CD14-positive monocyte (primary cell): ENCODE measurements at regions not wholly inside any gene's neighbourhood (a gene's known extent, or its start where the extent isn't known, plus 50 kb on each side); places are given as distances from the start of the nearest gene placed in this dataset.

ENCODE experiments used
- DNase-seq, 3 donors: peaks; one replicate each; pipeline ENCODE4 v3.0.0-alpha.2; 2011 to 2022
- H2AFZ ChIP-seq: 2 replicates; pipeline ENCODE4 v1.6.0; 2012; ENCODE audit warnings: mild to moderate bottlenecking, low read depth, low read length, inconsistent platforms; ENCODE audit not compliant: insufficient read depth, poor library complexity, severe bottlenecking
- H3K27ac ChIP-seq, 2 donors: 1 replicate in 1 of 2; 2 replicates in 1 of 2; pipeline ENCODE4 v1.5.1; 2012 to 2013; ENCODE audit warnings: low read length in 2 of 2, control low read depth in 1 of 2, inconsistent platforms in 1 of 2, low read depth in 1 of 2, mild to moderate bottlenecking in 1 of 2
- H3K27me3 ChIP-seq, 2 donors: one replicate each; pipeline versions ENCODE4 v1.6.0 to v1.6.1; 2011 to 2013; ENCODE audit warnings: low read length in 2 of 2; ENCODE audit not compliant: control insufficient read depth in 2 of 2, insufficient read depth in 2 of 2
- H3K36me3 ChIP-seq, 2 donors: replicated peaks in 1 of 2; 1 replicate in 1 of 2; 2 replicates in 1 of 2; pipeline versions ENCODE4 v1.5.1 to v1.6.1; 2012 to 2013; ENCODE audit warnings: low read length in 2 of 2, control low read depth in 1 of 2, inconsistent platforms in 1 of 2, mild to moderate bottlenecking in 1 of 2; ENCODE audit not compliant: insufficient read depth in 2 of 2, control insufficient read depth in 1 of 2
- H3K4me1 ChIP-seq, 2 donors: 1 replicate in 1 of 2; 2 replicates in 1 of 2; pipeline versions ENCODE4 v1.5.1 to v1.6.1; 2012 to 2013; ENCODE audit warnings: low read length in 2 of 2, control low read depth in 1 of 2, inconsistent platforms in 1 of 2, mild to moderate bottlenecking in 1 of 2, moderate library complexity in 1 of 2; ENCODE audit not compliant: insufficient read depth in 2 of 2, control insufficient read depth in 1 of 2
- H3K4me2 ChIP-seq: replicated peaks from 2 replicates; pipeline ENCODE3; 2012; ENCODE audit warnings: low read length, moderate library complexity, mild to moderate bottlenecking; ENCODE audit not compliant: poor library complexity, severe bottlenecking; ENCODE audit errors: extremely low read depth
- H3K4me3 ChIP-seq, 3 experiments: fragments of 200-600 bp in 1 of 3; sonication (generic) in 1 of 3; replicated peaks in 1 of 3; 1 replicate in 2 of 3; 2 replicates in 1 of 3; pipeline ENCODE4 v1.5.1; 2011 to 2013; ENCODE audit warnings: low read length in 3 of 3, mild to moderate bottlenecking in 3 of 3, control low read depth in 2 of 3, low read depth in 2 of 3, inconsistent platforms in 1 of 3, moderate library complexity in 1 of 3
- H3K79me2 ChIP-seq: 2 replicates; pipeline ENCODE4 v1.6.0; 2012; ENCODE audit warnings: mild to moderate bottlenecking, control low read depth, inconsistent platforms, low read length, moderate library complexity; ENCODE audit not compliant: insufficient read depth
- H3K9ac ChIP-seq: 2 replicates; pipeline ENCODE4 v1.6.0; 2017; ENCODE audit warnings: low read length, mild to moderate bottlenecking; ENCODE audit not compliant: insufficient read depth, poor library complexity, severe bottlenecking
- H3K9me3 ChIP-seq, 2 donors: replicated peaks in 1 of 2; 1 replicate in 1 of 2; 2 replicates in 1 of 2; pipeline versions ENCODE4 v1.5.1 to v1.6.1; 2012 to 2013; ENCODE audit warnings: low read length in 2 of 2, control low read depth in 1 of 2; ENCODE audit not compliant: control insufficient read depth in 1 of 2, insufficient read depth in 1 of 2
- H4K20me1 ChIP-seq: 2 replicates; pipeline ENCODE4 v1.6.0; 2012; ENCODE audit warnings: mild to moderate bottlenecking, low read length, control low read depth, moderate library complexity; ENCODE audit not compliant: insufficient read depth
- H3K27ac Mint-ChIP-seq, 7 donors: one replicate each; pipeline ENCODE4 v1.8.0; 2020; ENCODE audit warnings: mild to moderate bottlenecking in 7 of 7, mixed read lengths in 7 of 7, moderate library complexity in 6 of 7, inconsistent platforms in 2 of 7
- H3K27me3 Mint-ChIP-seq, 3 donors: one replicate each; pipeline ENCODE4 v1.8.0; 2021 to 2022; ENCODE audit warnings: low read depth in 3 of 3, mild to moderate bottlenecking in 3 of 3, mixed read lengths in 3 of 3, moderate library complexity in 3 of 3, inconsistent platforms in 1 of 3
- H3K36me3 Mint-ChIP-seq, 2 donors: one replicate each; pipeline ENCODE4 v1.8.0; 2020; ENCODE audit warnings: mixed read lengths in 2 of 2, inconsistent platforms in 1 of 2, mild to moderate bottlenecking in 1 of 2
- H3K4me1 Mint-ChIP-seq: one replicate; pipeline ENCODE4 v1.8.0; 2020; ENCODE audit warnings: mild to moderate bottlenecking, mixed read lengths
- H3K4me3 Mint-ChIP-seq, 2 donors: one replicate each; pipeline ENCODE4 v1.8.0; 2020; ENCODE audit warnings: mild to moderate bottlenecking in 2 of 2, mixed read lengths in 2 of 2, moderate library complexity in 1 of 2
- H3K9me3 Mint-ChIP-seq, 7 donors: one replicate each; pipeline ENCODE4 v1.8.0; 2020 to 2022; ENCODE audit warnings: mixed read lengths in 7 of 7, mild to moderate bottlenecking in 6 of 7, moderate library complexity in 6 of 7, inconsistent platforms in 2 of 7
- CTCF ChIP-seq: fragments of 200-600 bp; IDR thresholded peaks from one replicate; pipeline ENCODE4 v1.8.0; 2022; ENCODE audit warnings: antibody characterized with exemption, mild to moderate bottlenecking
- WGBS: methylation state at CpG from one replicate; pipeline ENCODE4 v1.1.5; 2013; ENCODE audit warnings: missing lambda C conversion rate; ENCODE audit not compliant: insufficient coverage; 5-methylcytosine and 5-hydroxymethylcytosine counted together
- intact Hi-C, 2 donors: fragments of 100-400 bp; cut with micrococcal nuclease; formaldehyde crosslinking; loops; one replicate each; pipeline versions ENCODE4 v1.15.0 to v1.15.1; 2023

- H3K36me3 ChIP-seq, result no peaks in the 10 kb centered on the region
- no peaks in the 10 kb centered on the region for H3K27me3 ChIP-seq
- no peak overlapping the region for H3K4me3 ChIP-seq
- H3K4me1 ChIP-seq, result no peaks in the 10 kb centered on the region
- peaks cover 14 to 15% of the 10 kb centered on the region in 2 donors for H3K9me3 ChIP-seq
- peaks cover 7 to 20% (median 14%) of the 10 kb centered on the region in 7 donors for H3K9me3 Mint-ChIP-seq
- no peak for DNase-seq
- intact Hi-C loops, result no loop called here
- no peaks in the 10 kb centered on the region for H3K4me1 Mint-ChIP-seq
- no peaks in the 10 kb centered on the region for H3K79me2 ChIP-seq
- no peaks in the 10 kb centered on the region for H4K20me1 ChIP-seq
- no peak overlapping the region for H3K4me3 Mint-ChIP-seq
- TF ChIP-seq CTCF, result no peak
- no peaks in the 10 kb centered on the region for H3K27me3 Mint-ChIP-seq
- no peak overlapping the region for H2AFZ ChIP-seq
- H3K36me3 Mint-ChIP-seq, result no peaks in the 10 kb centered on the region
- H3K9ac ChIP-seq, result no peak overlapping the region
- H3K27ac Mint-ChIP-seq, result no peak overlapping the region
- no peak overlapping the region for H3K27ac ChIP-seq
- no peak overlapping the region for H3K4me2 ChIP-seq
Measured at GRCh38 chr11:39661890-39662289, 1797.6 kb downstream of the LRRC4C start.

DNA sequence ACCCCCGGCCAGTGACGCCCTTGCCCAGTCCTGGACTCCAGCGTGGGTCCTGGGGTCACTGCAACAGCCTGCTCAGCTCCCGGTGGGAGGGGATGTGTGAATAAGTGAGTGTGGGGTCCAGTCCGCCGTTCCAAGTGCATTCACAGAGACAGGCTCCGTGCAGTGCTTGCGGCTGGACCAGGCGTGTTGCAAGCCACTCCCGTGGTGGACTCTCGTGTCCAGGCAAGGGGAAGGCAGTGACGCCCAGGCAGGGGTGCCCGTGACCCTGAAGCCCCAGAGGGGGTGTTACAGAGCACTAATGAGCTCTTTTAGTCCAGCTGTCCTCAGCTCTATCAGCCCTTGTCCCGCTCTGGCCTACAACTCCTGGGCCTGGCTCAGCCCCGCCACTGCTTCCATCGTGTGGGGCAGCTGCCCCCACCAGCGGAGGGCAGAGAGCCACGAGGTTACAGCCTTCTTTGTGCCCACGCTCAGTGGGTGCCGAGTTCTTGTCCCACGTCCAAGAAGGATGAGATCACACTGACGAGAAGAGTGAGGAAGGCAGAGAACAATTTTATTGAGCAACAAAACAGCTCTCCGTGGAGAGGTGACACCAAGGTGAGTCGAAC lies 1807.5 kb downstream of the LRRC4C start:
- WGBS, result 91% methylated on average over 22 of the region's 24 CpGs
- no peak overlapping the region for H3K9ac ChIP-seq

More for the DNA sequence above, 1807.5 kb downstream of the LRRC4C start:
- no peak overlapping the region for H3K4me3 Mint-ChIP-seq
- no peaks in the 10 kb centered on the region for H3K4me1 ChIP-seq
- TF ChIP-seq CTCF, result no peak
- no peak for DNase-seq
- H2AFZ ChIP-seq, result no peak overlapping the region
- no peaks in the 10 kb centered on the region for H3K36me3 Mint-ChIP-seq
- no peaks in the 10 kb centered on the region for H3K36me3 ChIP-seq
- intact Hi-C loops, result no loop called here
- H3K9me3 Mint-ChIP-seq, result peaks cover 5 to 23% (median 14%) of the 10 kb centered on the region in 7 donors
- H3K27me3 ChIP-seq, result no peaks in the 10 kb centered on the region
- no peak overlapping the region for H3K27ac ChIP-seq
- peaks cover 0 to 2% (median 0%) of the 10 kb centered on the region in 3 donors for H3K27me3 Mint-ChIP-seq
- H4K20me1 ChIP-seq, result no peaks in the 10 kb centered on the region
- H3K9me3 ChIP-seq, result peaks cover 19 to 28% of the 10 kb centered on the region in 2 donors
- H3K4me3 ChIP-seq, result no peak overlapping the region
- H3K79me2 ChIP-seq, result no peaks in the 10 kb centered on the region
- no peak overlapping the region for H3K27ac Mint-ChIP-seq
- no peaks in the 10 kb centered on the region for H3K4me1 Mint-ChIP-seq
- no peak overlapping the region for H3K4me2 ChIP-seq
